ENCODE measurements at regions not wholly inside any gene's neighbourhood (a gene's known extent, or its start where the extent isn't known, plus 50 kb on each side); places are given as distances from the start of the nearest gene placed in this dataset.
A peak's percentile ranks its signal among the peaks of the same experiment; 100 is the strongest.

GRCh38 chr18:77455004-77455403 lies 205.4 kb downstream of the GALR1 start:
- DNase-seq = no peak

DNA sequence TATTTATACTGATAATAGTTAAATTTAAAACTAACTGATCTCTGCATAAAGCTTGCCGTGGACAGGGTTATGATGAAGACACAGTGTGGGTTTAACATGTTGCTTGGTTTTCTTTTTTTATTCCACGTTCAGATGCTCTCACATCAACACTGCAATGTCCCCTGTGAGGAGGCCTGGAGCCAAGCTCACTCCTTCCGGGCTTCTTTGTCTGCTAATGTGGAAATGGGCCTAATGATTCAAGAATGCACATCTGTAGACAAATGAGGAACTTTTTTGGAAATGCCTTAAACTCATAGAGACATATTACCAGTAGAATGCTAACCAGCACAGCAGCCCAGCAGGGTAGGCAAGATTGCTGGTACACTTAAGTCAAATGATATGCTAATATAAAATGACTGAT lies 208.0 kb downstream of the GALR1 start:
- no peak for DNase-seq

DNA sequence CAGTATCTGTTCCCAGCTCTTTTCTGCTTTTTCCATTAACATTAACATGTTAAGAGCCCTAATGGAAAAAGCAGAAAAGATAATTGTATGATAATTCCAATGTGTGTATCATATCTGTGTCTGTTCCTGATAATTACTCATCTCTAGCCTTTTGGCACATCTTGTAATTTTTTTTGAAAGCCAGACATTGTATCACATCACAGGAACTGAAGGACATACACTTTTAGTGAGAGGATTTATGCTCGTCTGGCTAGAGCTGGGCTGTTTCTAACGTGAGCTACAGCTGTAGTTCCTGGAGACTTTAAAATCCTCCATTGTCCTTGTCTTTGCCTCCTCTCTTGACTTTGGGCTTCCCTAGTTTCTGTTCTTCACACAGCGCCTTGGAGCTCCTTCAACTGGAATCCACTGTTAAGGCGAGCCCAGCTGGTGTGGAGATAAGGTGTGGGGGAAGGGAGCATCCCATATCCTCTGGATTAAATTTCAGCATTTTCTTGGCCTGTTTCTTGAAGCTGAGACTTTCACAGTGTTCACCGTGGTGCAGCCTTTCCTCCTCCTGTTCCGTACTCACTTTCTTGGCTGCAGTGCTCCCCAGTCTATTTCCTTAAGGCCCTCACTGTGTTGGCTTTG lies 211.5 kb downstream of the GALR1 start:
- no peak for DNase-seq

- no peak for DNase-seq
Measured at GRCh38 chr18:77464917-77465316, 215.3 kb downstream of the GALR1 start.

GRCh38 chr18:77466890-77467289 lies 217.2 kb downstream of the GALR1 start:
- no peak for DNase-seq

GRCh38 chr18:77469131-77469530 lies 219.5 kb downstream of the GALR1 start:
- DNase-seq = no peak

DNA sequence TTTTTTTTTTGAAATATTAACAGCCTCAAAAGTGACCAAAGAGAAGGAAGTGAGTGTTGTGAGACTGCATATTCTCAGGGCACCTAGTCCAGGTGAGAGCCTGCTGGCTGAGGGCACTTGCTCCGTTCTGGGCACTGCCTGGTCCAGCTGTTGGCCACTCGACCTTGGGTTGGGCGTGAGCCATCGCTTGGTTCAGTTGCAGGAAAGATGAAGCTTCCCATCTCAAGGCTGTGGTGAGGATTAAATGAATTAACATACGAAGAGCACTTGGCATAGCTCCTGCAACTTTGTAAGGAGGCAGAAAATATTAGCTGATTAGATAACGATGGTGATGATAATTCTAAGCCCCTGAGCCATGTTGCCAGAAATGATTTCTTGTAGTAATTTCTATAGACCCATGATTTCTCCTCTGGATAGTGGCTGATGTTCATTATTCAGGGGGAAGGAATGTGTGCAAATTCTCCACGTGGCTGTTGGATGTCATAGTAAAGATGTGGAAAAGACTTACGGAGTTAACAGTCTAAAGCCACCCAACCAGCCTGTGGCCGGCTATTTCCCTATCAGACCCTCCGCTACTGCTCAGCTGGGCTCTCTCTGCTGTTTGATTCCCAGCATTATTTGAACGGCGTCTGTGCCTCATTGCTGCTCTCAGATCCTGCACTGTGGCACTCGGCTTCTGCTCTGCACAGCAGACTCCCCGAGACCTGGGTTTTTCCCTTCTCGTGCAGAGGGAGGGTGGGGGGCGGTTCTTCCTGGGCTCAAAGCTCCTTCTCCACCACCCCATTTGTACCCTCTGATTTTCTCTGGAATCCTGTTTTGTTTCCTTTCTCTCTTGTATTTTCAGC lies 221.1 kb downstream of the GALR1 start:
- DNase-seq = no peak

DNA sequence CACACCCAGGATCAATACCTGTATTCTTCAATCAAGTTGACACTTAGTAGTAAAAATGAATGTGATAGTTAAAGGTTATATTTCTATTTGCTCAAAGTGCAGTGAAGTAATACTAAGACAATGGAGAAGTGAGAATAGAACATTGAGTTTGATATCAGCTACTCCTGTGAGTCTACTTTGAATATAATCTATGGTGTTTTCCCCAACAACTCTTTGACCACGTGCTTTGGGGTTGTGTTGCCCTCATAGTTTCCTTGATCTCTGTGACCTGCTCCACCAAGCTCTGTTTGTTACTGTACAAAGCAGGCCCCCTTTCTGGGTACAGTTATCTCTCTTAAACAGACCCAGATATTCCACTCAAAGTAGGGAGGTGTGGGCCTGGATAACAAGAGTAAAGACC lies 222.9 kb downstream of the GALR1 start:
- DNase-seq = no peak

DNA sequence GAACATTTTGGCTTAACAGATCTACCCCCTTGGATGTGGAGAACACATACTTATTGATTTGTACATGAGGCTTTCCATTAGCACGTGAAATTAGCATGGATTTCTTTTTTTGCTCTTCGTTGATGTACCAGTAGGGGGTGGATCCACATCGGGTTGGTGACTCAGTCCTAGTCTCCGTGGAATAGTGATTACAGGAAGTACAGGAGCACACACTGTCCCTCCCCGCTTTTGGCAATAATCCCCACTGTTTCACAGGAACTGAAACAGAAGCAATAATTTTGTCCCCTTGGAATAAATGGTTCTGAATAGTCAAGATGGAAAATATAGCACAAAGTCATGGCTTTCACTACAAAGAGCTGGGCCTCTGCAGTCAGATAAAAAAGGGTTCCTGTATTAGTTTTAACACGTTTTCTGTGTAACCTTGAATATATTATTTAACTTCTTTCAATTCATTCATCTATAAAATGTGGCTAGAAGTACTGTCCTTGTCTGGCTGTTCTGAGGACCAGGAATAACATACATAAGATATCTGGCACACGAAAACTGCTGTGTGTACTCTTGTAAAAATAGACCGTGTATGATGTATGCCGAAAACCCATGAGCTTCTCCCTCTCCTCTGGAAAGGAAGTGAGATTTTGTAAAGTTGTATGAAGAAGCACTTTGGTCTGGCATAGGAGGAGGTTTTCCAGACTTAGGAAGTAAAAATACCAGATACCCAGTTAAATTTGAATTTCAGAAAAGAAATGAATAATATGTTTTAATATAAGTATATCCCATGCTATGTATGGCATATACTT lies 229.2 kb downstream of the GALR1 start:
- DNase-seq = peak; percentile 36

DNA sequence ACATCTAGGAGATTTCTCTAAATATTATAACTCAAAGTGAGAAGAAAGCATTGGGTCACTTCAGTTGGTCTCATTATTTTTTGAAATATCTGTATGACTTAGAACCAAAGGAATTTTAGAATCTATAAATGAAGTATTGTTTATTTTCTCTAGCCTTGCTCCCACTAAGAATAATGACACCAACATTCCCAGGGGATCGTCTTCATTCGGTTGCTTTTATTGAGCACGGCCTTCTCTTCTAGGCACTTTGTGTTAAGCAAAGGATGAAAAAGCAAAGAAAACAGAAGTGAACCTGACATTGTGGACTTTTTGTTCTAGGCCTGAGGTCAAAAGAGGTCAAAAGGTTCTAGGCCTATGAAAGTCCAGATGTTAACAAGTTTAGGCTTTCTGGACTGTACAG lies 231.9 kb downstream of the GALR1 start:
- DNase-seq = no peak

DNA sequence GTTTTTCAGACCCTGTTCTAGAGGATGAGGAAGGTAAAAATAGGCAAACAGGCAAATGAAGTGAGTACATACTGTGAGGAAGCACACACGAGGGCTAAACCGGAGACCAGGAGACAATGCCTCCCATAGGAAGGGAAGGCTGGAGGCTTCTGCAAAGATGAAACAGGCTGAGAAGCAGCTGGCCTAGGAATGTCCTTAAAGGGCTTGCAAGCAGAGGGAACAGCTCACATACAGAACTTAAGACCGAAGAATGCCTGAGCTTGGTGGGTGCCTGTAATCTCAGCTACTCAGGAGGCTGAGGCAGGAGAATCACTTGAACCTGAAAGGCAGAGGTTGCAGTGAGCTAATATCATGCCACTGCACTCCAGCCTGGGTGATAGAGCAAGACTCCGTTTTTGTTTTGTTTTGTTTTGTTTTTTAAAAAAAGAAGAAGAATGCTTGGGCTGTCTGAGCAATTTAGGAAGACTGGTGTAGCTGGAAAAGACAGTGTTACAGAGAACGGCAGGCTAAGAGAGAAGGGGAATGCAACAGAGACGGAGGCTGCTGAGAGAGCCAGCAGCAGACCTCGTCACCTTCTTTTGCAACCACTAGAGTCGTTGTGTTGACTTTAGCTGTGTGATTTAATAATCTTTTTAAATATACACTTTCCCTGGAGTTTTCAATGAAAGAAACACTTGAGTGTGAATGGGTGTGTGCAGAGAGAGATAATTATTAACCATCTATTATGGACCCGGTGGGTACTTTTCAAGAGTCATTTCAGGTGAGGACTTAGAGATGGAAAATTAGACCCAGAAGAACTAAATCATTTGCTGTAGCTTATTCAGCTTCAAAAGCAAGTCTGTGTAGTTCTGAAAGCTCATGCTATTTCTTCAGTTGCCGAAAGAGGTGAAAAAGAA lies 232.8 kb downstream of the GALR1 start:
- no peak for DNase-seq

DNA sequence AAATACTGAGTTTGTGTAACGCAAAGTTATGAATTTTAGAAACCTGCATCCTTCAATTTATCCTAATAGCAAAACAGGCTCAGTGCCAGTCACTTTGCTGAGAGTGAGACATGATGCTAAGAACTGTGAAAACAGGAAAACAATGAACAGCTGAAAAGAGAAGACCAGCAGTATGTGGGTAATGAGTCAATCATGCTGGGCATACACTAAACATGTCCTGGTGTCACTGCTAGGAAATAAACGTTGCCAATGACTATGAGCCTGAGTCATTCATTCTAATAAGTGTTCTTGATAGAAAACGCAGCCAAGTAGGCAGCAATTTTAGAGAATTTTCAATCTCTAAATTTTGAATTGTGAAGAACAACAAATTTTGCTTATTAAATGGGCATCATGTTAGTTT lies 237.3 kb downstream of the GALR1 start:
- DNase-seq = no peak

- no peak for DNase-seq
Measured at GRCh38 chr18:77487951-77488740, 238.5 kb downstream of the GALR1 start.

DNA sequence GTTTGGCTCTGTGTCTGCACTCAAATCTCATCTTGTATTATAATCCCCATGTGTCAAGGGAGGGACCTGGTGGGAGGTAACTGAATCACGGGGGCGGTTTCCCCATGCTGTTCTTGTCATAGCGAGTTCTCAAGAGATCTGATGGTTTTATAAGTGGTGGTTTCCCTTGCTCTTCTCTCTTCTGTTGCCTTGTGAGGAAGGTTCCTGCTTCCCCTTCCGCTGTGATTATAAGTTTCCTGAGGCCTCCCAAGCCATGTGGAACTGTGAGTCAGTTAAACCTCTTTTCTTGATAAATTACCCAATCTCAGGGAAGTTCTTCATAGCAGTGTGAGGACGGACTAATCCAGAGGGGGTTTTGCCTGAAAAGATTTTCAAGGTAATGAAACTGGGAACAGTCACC lies 245.4 kb downstream of the GALR1 start:
- no peak for DNase-seq

- DNase-seq = no peak
Measured at GRCh38 chr18:77495982-77496690, 246.5 kb downstream of the GALR1 start.

GRCh38 chr18:77501266-77501665 lies 251.6 kb downstream of the GALR1 start:
- no peak for DNase-seq

DNA sequence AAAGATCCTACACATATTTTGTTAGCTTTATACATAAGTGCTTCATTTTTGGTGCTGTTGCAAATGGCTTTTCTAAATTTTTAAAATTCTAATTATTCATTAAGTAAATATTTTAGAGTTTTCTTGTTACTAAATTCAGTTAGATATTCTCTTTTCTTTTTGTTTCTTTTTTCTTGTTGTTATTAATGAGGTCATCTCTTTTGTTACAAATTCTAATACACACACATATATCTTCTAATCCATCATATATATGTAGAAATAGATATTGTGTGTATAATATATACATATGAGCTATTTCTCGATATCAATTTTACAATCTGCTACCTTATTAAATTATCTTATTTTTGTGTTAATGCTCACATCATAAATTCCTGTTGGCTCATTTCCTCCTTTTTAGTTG lies 255.9 kb downstream of the GALR1 start:
- DNase-seq = no peak

DNA sequence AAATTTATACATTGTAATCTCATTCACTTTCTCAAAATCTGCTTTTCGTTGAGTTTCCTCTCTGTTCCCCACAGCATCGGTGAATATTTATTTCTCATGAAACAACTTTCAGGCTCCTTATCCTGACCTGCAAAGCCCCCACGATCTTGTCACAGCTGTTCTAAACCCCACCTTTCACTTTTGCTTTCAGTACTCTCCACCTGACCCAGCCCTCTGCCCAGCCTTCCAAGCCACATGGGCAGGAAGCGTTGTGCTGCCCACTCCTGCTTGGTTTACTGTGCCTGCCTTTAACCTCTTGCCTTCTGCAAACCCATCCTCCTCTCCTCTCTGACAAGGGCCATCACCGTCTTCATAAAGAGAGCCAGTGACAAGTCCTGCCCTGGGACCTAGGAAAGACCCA lies 262.5 kb downstream of the GALR1 start:
- no peak for DNase-seq

DNA sequence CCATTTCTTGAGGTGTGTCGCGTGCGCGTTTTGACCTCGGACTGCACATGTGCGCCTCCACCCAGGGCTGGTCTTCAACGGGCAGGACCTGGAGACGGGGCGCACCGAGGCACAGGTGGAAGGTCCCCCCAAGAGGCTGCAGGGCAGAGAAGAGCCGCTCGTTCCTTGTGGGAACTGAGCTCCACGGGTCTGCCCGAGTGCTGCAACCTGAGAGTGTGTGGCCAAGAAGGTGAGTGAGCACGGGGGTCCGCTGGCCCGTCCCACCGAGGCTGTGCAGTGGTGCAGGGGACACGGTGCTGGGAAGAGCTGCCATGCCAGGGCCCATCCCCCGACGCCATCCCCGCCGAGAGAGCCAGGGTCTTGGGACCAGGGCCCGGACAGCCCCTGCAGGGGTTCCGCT lies 268.3 kb downstream of the GALR1 start:
- DNase-seq = no peak

DNA sequence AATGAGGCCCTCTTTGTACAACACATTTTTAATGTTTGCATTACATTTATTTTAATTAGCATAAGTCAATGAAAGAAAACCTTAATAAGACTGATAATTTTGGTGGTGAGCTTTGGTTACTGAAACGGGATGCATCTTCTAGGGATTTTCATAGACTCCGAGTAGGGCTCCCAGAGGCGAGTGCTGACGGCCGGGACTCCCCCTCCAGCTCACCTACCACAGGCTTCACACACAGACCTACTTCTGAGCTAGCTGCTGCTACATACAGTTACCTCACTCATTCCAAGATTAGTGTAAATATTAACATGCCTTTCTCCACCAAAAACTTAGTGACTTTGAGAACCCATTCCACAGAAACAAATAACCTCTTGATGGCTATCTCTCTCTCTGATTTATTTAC lies 271.1 kb downstream of the GALR1 start:
- DNase-seq = no peak

DNA sequence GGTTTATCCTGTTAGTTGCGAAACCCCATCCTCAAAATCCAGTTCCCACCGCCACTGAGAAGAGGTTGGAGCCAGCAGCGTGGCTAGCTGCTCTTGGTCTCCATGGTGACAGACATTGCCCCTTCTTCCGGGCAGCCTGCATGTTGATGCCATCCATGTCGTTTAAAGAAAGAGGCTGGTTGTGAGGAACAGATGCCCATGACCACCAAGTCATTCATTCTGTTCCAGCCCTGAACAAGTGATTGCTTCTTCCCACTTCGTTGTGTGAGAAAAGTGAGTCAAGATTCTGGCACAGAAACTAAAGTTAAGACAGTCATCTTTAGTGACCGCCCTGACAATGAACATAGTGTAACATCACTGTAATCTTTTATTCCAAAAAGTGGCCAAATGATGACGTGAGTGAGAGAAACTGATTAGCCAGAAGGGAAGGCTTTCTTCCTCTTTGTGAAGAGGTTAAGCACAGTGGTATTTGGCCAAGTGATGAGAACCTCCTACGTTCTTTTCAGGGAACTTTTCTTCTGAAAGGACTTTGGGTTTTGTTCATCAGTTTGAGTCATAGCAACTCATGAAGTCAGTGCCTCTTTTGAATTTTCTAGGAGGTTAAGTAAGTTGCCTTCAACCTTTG lies 272.5 kb downstream of the GALR1 start:
- no peak for DNase-seq

Data from SHP77 treated with DMSO at 0.1 percent for 48 hours (cell line).